ENCODE measurements at regions not wholly inside any gene's neighbourhood (a gene's known extent, or its start where the extent isn't known, plus 50 kb on each side); places are given as distances from the start of the nearest gene placed in this dataset.

DNA sequence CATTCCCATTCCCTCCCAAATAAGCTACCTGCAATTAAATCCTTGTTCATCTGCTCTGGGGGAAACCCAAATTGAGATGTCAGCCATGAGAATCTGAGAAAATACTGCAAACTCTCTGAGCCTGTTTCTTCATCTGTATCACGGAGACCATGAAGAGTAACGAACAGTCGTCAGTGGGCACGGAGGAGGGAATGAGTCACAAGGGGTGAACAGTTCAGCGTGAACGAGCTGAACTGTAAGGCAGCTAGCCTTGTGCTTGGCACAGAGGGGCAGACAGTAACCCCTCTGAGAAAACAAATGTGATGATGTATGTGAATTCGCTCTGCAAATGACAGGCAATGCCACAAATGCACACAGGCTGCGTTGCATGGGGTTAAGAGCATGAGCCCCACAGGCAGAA is 288.7 kb downstream of the FOXO1 start:
- TF ChIP-seq, protein P1, sequence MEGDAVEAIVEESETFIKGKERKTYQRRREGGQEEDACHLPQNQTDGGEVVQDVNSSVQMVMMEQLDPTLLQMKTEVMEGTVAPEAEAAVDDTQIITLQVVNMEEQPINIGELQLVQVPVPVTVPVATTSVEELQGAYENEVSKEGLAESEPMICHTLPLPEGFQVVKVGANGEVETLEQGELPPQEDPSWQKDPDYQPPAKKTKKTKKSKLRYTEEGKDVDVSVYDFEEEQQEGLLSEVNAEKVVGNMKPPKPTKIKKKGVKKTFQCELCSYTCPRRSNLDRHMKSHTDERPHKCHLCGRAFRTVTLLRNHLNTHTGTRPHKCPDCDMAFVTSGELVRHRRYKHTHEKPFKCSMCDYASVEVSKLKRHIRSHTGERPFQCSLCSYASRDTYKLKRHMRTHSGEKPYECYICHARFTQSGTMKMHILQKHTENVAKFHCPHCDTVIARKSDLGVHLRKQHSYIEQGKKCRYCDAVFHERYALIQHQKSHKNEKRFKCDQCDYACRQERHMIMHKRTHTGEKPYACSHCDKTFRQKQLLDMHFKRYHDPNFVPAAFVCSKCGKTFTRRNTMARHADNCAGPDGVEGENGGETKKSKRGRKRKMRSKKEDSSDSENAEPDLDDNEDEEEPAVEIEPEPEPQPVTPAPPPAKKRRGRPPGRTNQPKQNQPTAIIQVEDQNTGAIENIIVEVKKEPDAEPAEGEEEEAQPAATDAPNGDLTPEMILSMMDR (IDR thresholded peaks at IDR 0.05; ENCODE audit: low read depth, low read length), result no peak
- no peak for DNase-seq (ENCODE audit: extremely low read depth, low read depth)

DNA sequence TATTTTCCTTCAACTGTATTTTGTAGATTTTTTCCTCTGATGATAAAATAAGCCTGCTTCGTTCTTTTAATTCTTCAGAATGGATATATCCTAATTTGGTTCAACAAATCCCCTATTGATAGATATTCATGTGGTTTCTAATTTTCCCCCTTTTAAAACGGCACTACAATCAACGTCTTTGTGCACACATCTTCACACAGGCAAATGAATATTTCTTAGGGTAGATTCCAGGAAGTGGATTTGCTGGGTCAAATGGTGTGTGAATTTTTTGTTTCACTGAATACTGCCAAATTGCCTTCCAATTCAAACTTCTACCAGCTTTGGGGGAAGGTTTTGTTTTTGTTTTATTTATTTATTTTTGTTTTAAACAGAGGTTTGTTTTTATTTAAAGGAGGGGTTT is 287.2 kb downstream of the FOXO1 start:
- DNase-seq (ENCODE audit: extremely low read depth, low read depth), result no peak
- TF ChIP-seq, protein P1 (IDR thresholded peaks at IDR 0.05; ENCODE audit: low read depth, low read length), result no peak

DNA sequence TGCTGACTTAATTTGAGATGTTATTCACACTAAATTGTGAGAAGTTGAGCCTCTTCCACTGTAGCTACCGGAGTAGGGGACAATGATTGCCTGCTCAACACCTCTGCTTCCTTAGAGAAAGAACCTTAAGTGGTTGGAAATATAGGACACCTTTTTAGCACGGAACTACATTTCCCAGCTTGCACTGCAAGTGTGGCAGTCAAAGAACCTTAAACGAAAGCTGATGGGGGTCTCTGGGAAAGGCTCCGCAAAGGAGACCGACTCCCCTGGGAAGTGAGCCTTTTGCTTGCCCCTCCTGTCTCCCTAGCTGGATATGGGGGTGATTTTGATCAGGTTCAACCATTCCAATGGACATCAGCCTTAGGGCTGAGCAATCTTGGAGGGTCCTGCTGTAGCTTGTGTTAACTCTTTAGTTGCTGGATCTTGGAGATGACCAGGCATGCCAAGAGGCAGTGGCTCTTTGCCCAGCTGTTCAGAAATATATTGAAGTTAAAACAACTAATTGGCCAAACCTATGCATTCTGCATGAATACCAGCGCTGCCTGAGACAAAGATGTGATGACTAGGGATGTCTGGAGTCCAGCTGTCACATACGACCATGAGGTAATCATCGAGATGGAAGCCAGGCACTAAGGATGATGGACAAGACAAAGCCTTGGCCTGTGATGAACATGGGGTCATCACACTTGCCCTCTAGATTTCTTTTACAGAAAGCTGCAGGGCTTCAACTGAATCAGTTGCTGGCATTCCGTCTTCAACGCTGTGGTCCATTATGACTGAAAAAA is 286.5 kb downstream of the FOXO1 start:
- DNase-seq (ENCODE audit: extremely low read depth, low read depth), result no peak
- TF ChIP-seq, protein P1 (IDR thresholded peaks at IDR 0.05; ENCODE audit: low read depth, low read length), result no peak

DNA sequence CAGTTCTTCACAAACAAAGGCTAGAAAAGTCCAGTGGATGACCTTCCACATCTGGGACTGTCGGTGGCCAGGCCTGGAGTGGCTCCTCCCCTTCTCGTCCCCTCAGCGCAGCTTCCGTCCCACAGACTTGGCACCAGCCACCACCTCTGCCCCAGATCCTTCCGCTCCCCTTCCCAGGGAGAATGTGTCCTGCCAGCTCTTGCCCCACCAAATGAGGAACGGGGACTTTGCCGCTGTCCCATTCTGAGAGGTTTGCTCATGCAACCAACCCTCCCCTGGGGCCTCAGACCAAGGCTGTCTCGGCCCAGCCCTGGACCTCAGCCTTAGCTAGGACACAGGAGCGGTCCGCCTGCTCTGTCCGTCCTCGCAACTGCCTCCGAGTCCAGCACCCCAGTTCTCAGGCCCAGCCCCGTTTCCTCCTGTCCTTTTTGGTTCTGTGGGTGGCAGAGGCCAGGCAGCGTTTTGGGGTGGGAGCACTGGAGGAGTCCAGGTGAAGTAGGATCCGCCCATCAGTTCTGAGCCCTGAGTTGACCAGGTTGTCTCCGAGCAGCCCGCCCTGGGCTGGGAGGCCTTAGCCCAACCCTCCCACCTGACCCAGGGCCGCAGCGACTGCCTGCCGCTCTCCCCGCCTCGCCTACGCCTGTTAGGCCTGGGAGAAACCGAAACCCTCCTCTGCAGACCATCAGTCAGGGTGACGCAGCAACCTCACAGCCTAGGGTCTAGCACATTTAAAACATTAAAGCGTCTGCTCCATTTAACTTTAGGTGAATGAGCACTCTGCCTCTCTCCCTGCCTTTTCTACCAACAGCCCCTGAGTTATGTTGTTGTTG is 284.3 kb downstream of the FOXO1 start:
- no peak for DNase-seq (ENCODE audit: extremely low read depth, low read depth)
- TF ChIP-seq, protein P1 (IDR thresholded peaks at IDR 0.05; ENCODE audit: low read depth, low read length), result no peak

DNA sequence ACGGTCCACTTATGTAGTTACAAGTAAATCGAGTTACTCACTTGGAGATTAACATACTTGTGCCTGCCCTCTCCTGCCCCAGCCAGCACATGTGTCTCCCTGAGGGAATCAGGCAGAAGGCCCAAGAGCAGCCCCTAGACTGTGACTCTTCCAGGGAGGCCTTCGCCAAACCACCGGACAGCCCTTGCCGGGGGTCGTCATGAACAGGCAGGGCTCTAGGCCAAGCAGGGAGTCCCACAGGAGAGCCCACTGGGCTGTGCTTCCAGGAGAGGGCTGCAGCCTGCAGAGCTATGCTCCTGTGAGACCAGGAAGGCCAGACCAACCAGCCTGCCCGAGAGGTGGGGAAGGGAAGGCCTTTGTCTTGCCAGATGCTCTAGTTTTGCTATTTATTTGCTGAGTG is 283.3 kb downstream of the FOXO1 start:
- TF ChIP-seq, protein P1 (IDR thresholded peaks at IDR 0.05; ENCODE audit: low read depth, low read length), result no peak

DNA sequence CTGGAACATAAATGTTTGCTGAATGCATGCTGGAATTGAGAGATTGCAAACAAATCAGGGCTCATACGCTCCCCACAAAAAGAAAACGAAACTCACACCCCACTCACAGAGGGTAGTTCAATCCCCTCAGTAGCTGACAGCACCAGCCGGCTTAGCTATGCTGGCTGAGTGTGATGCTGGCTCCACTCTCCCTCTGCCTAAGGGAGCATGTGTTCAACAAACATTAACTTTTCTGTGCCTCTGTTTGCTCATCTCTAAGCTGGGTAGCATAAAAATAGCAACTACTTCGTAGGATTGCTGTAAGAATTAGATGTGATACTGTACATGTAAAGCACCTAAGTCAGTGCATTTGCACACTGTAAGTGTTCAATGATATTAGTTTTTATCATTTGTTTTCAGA is 282.6 kb downstream of the FOXO1 start:
- TF ChIP-seq, protein P1 (IDR thresholded peaks at IDR 0.05; ENCODE audit: low read depth, low read length), result no peak

More for the DNA sequence above, 283.3 kb downstream of the FOXO1 start:
- DNase-seq (ENCODE audit: extremely low read depth, low read depth), result no peak

More for the DNA sequence above, 282.6 kb downstream of the FOXO1 start:
- DNase-seq (ENCODE audit: extremely low read depth, low read depth), result no peak
